AG04450 (cell line): ENCODE measurements at regions not wholly inside any gene's neighbourhood (a gene's known extent, or its start where the extent isn't known, plus 50 kb on each side); places are given as distances from the start of the nearest gene placed in this dataset.

Experiments
- CTCF ChIA-PET: fragments of 300-600, 350-600 bp; formaldehyde crosslinking; extraction: SDS; loops from one replicate; lab custom pipeline; 2022; ENCODE audit warnings: antibody characterized with exemption, inconsistent platforms; lab: Charles Lee
- POLR2A ChIA-PET: fragments of 350-600 bp; formaldehyde crosslinking; extraction: SDS; loops from one replicate; lab custom pipeline; 2021; ENCODE audit warnings: antibody characterized with exemption, inconsistent platforms; lab: Yijun Ruan, JAX
- DNase-seq: peaks from one replicate; pipeline ENCODE4 v3.0.0-alpha.2; 2011; ENCODE audit warnings: low read depth, low spot score
- H3K27ac ChIP-seq: one replicate; pipeline ENCODE4 v1.5.1; 2012; ENCODE audit warnings: low read depth, low read length, control low read depth
- H3K27me3 ChIP-seq: one replicate; pipeline ENCODE4 v1.6.0; 2012; ENCODE audit warnings: low read length; ENCODE audit not compliant: control insufficient read depth, insufficient read depth
- H3K4me3 ChIP-seq: 2 replicates; pipeline ENCODE4 v1.5.1; 2011; ENCODE audit warnings: mild to moderate bottlenecking, low read depth, low read length, control low read depth
- H3K9me3 ChIP-seq: 2 replicates; pipeline ENCODE4 v1.5.1; 2012; ENCODE audit warnings: low read length; ENCODE audit not compliant: control insufficient read depth, insufficient read depth
- CTCF ChIP-seq: IDR thresholded peaks from 2 replicates; pipeline ENCODE4 v1.5.1; 2011; ENCODE audit warnings: low read depth, low read length, control low read depth, inconsistent platforms

GRCh38 chr5:13412040-13412595 lies 532.4 kb downstream of the DNAH5 start:
- POLR2A ChIA-PET, result no interaction called here

DNA sequence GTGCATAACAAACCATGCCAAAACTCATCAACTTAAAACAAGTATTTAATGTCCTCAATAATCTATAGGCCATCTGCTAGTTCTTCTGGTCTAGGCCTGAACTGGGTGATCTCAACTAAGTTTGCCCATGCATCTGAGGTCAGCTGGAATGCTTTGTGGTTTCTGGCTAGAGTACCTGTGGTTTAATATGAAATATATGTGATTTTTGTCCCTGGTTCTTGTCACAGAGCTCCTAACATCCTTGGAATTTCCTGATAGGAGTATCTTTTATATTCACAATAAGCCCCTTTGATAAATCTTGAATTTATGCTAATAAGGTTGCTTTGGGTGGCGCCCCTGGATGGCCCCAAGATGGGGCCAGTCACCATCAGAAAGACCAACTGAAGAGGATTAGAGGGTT lies 535.9 kb downstream of the DNAH5 start:
- Histone ChIP-seq H3K9me3 (no peaks in the 10 kb centered on the region; the same call in 1 of the 2 replicates), H3K27me3 (no peaks in the 10 kb centered on the region), H3K4me3 (no peak overlapping the region), H3K27ac (no peak overlapping the region)
- no peak for DNase-seq
- CTCF ChIA-PET, result no interaction called here
- TF ChIP-seq CTCF, result no peak
- POLR2A ChIA-PET, result no interaction called here

More at GRCh38 chr5:13412040-13412595, 532.4 kb downstream of the DNAH5 start:
- Histone ChIP-seq H3K27me3 (no peaks in the 10 kb centered on the region), H3K27ac (no peak overlapping the region), H3K4me3 (no peak overlapping the region), H3K9me3 (no peaks in the 10 kb centered on the region; the same call in 1 of the 2 replicates)
- no peak for TF ChIP-seq CTCF
- no peak for DNase-seq
- CTCF ChIA-PET, result interaction anchor here (0.6 kb wide), 1 partner anchor 67 kb away, joined by 4 read pairs; no protein-coding TSS in a partner anchor

DNA sequence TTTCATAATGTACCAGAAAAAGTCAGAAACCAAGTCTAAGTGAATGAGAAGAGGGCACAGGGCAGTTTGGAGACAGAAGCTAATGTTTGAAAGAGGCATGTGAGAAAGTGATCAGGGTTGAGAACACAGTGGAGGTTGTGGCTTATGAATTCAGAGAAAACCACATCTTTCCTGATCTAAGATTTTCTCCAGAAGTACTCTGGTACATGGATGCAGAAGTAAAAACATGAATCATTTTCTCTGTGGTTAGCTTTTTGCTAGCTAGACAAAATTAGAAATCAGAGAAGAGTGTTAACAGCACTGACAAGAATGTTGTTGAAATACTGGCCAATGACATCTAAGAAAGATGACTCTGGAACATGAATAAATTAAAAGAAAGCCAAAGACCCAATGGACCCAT lies 541.1 kb downstream of the DNAH5 start:
- no peak for TF ChIP-seq CTCF
- H3K9me3 ChIP-seq, result no peaks in the 10 kb centered on the region
- no peak for DNase-seq
- ChIA-PET CTCF (interaction anchor here (0.7 kb wide), 1 partner anchor 26 kb away, joined by 3 read pairs; no protein-coding TSS in a partner anchor), POLR2A (no interaction called here)
- H3K27me3 ChIP-seq, result no peaks in the 10 kb centered on the region
- H3K4me3 ChIP-seq, result no peak overlapping the region
- H3K27ac ChIP-seq, result no peak overlapping the region

DNA sequence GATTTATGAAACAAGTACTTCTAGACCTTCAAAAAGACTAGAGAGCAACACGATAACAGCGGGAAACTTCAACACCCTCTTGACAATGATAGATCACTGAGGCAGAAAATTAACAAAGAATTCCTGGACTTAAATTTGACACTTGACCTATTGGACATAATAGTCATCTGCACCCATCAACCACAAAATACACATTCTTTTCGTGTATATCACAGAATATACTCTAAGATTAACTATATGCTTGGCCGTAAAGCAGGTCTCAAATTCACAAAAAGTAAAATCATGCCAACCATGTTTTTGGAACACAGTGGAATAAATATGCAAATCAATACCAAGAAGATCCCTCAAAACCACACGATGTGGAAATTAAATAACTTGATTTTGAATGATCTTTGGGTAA lies 559.4 kb downstream of the DNAH5 start:
- POLR2A ChIA-PET, result no interaction called here
- no peaks in the 10 kb centered on the region for H3K27me3 ChIP-seq
- CTCF ChIA-PET, result no interaction called here

DNA sequence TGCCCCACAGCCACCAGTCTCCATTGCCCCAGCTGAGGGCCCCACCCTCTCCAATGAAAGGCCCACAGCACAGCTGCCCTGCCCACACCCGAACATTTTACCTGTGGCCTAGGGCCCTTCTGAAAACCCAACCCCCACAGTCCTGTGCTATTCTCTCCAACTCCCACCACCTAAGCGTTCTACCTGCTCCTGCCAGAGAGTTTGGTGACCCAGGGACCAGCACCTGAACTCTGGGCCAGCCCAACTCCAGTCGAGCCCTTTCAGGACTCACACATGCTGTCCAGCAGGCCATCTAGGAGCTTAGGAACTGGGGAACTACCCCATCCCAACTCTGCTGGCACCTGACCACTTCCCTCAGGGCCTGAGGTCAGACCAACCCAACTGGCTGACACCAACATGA lies 562.3 kb downstream of the DNAH5 start:
- H3K27ac ChIP-seq, result no peak overlapping the region
- no peak for TF ChIP-seq CTCF
- POLR2A ChIA-PET, result no interaction called here
- H3K9me3 ChIP-seq, result peaks cover 18% of the 10 kb centered on the region
- H3K4me3 ChIP-seq, result no peak overlapping the region
- no peak for DNase-seq
- H3K27me3 ChIP-seq, result no peaks in the 10 kb centered on the region
- CTCF ChIA-PET, result no interaction called here

More for the DNA sequence above, 559.4 kb downstream of the DNAH5 start:
- no peak for TF ChIP-seq CTCF
- DNase-seq, result no peak
- H3K27ac ChIP-seq, result no peak overlapping the region
- H3K4me3 ChIP-seq, result no peak overlapping the region
- peaks cover 18% of the 10 kb centered on the region for H3K9me3 ChIP-seq
